Type B pancreatic cell (in vitro differentiated cells): ENCODE measurements at regions not wholly inside any gene's neighbourhood (a gene's known extent, or its start where the extent isn't known, plus 50 kb on each side); places are given as distances from the start of the nearest gene placed in this dataset.

Experiments used
- DNase-seq: peaks from one replicate; pipeline ENCODE4 v3.0.0; 2021; ENCODE audit warnings: mixed read lengths; ENCODE audit not compliant: unreplicated experiment; ENCODE audit errors: extremely low spot score
- H3K27ac Mint-ChIP-seq: 2 replicates; pipeline ENCODE4 v1.8.0; 2021; ENCODE audit warnings: mild to moderate bottlenecking, mixed read lengths
- H3K27me3 Mint-ChIP-seq: 2 replicates; pipeline ENCODE4 v1.8.0; 2021; ENCODE audit warnings: mixed read lengths
- H3K36me3 Mint-ChIP-seq: 2 replicates; pipeline ENCODE4 v1.8.0; 2021; ENCODE audit warnings: mixed read lengths
- H3K4me1 Mint-ChIP-seq: one replicate; pipeline ENCODE4 v1.8.0; 2021; ENCODE audit warnings: mixed read lengths; ENCODE audit not compliant: unreplicated experiment
- H3K4me3 Mint-ChIP-seq: 2 replicates; pipeline ENCODE4 v1.8.0; 2021; ENCODE audit warnings: mild to moderate bottlenecking, mixed read lengths
- H3K9me3 Mint-ChIP-seq: 2 replicates; pipeline ENCODE4 v1.8.0; 2021; ENCODE audit warnings: mixed read lengths
- TF ChIP-seq, protein P1 (sequence below): fragments of 200-600 bp; sonication (generic); conservative IDR thresholded peaks from 2 replicates; pipeline ENCODE4 v1.5.0; 2021; ENCODE audit warnings: antibody characterized with exemption, mild to moderate bottlenecking

GRCh38 chr4:77496457-77496856, 109.2 kb upstream of the CXCL13 start:
- peaks cover 20% of the 10 kb centered on the region for H3K27me3 Mint-ChIP-seq
- no peaks in the 10 kb centered on the region for H3K9me3 Mint-ChIP-seq
- H3K4me3 Mint-ChIP-seq = no peak overlapping the region
- no peaks in the 10 kb centered on the region for H3K36me3 Mint-ChIP-seq
- TF ChIP-seq, protein P1, sequence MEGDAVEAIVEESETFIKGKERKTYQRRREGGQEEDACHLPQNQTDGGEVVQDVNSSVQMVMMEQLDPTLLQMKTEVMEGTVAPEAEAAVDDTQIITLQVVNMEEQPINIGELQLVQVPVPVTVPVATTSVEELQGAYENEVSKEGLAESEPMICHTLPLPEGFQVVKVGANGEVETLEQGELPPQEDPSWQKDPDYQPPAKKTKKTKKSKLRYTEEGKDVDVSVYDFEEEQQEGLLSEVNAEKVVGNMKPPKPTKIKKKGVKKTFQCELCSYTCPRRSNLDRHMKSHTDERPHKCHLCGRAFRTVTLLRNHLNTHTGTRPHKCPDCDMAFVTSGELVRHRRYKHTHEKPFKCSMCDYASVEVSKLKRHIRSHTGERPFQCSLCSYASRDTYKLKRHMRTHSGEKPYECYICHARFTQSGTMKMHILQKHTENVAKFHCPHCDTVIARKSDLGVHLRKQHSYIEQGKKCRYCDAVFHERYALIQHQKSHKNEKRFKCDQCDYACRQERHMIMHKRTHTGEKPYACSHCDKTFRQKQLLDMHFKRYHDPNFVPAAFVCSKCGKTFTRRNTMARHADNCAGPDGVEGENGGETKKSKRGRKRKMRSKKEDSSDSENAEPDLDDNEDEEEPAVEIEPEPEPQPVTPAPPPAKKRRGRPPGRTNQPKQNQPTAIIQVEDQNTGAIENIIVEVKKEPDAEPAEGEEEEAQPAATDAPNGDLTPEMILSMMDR = no peak
- DNase-seq = no peak
- H3K27ac Mint-ChIP-seq = no peak overlapping the region
- no peaks in the 10 kb centered on the region for H3K4me1 Mint-ChIP-seq

DNA sequence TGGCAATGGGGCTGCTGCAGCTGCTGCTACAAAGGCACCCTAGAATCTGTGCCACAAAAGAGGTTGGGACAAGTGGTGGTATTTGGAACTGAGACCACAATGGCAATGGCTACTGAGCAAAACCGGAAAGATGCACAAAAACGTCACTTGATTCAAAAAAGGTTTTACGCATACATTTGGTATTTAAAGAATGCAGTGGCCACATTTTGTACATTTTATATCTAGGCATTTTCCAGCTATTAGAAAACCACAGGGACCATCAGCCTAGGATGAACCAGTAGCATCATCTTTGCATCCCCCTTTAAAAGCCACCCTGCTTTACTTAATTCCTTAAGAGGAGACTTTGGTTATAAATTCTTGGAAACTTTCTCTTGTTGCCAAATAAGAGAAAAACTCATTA, 104.8 kb upstream of the CXCL13 start:
- no peak overlapping the region for H3K27ac Mint-ChIP-seq
- no peaks in the 10 kb centered on the region for H3K36me3 Mint-ChIP-seq
- H3K27me3 Mint-ChIP-seq = peaks cover 7% of the 10 kb centered on the region
- no peaks in the 10 kb centered on the region for H3K9me3 Mint-ChIP-seq
- no peak for DNase-seq
- TF ChIP-seq, protein P1 = no peak
- H3K4me3 Mint-ChIP-seq = no peak overlapping the region
- H3K4me1 Mint-ChIP-seq = no peaks in the 10 kb centered on the region

GRCh38 chr4:77501240-77501639, 104.4 kb upstream of the CXCL13 start:
- Mint-ChIP-seq H3K4me1 (no peaks in the 10 kb centered on the region), H3K9me3 (no peaks in the 10 kb centered on the region), H3K4me3 (no peak overlapping the region), H3K36me3 (no peaks in the 10 kb centered on the region), H3K27me3 (peaks cover 7% of the 10 kb centered on the region), H3K27ac (no peak overlapping the region)
- TF ChIP-seq, protein P1 = no peak
- DNase-seq = no peak

- no peaks in the 10 kb centered on the region for H3K4me1 Mint-ChIP-seq
- H3K27me3 Mint-ChIP-seq = peaks cover 4% of the 10 kb centered on the region
- no peak for DNase-seq
- TF ChIP-seq, protein P1 = no peak
- H3K4me3 Mint-ChIP-seq = no peak overlapping the region
- no peaks in the 10 kb centered on the region for H3K36me3 Mint-ChIP-seq
- H3K27ac Mint-ChIP-seq = no peak overlapping the region
- no peaks in the 10 kb centered on the region for H3K9me3 Mint-ChIP-seq
Measured at GRCh38 chr4:77501851-77502250, 103.8 kb upstream of the CXCL13 start.

GRCh38 chr4:77504407-77504806, 101.2 kb upstream of the CXCL13 start:
- no peaks in the 10 kb centered on the region for H3K9me3 Mint-ChIP-seq
- H3K27me3 Mint-ChIP-seq = peaks cover 4% of the 10 kb centered on the region
- no peak for DNase-seq
- TF ChIP-seq, protein P1 = no peak
- H3K4me1 Mint-ChIP-seq = no peaks in the 10 kb centered on the region
- H3K4me3 Mint-ChIP-seq = no peak overlapping the region
- H3K27ac Mint-ChIP-seq = no peak overlapping the region
- H3K36me3 Mint-ChIP-seq = no peaks in the 10 kb centered on the region
